ENCODE measurements at regions not wholly inside any gene's neighbourhood (a gene's known extent, or its start where the extent isn't known, plus 50 kb on each side); places are given as distances from the start of the nearest gene placed in this dataset.

- Histone ChIP-seq H3K79me2 (ENCODE audit: control insufficient read depth, insufficient read depth, low read length) (no peaks in the 10 kb centered on the region), H3K4me1 (ENCODE audit: control insufficient read depth, extremely low read depth, insufficient read depth, low read length) (no peaks in the 10 kb centered on the region), H3K9me3 (ENCODE audit: control insufficient read depth, insufficient read depth, low read depth, low read length) (no peaks in the 10 kb centered on the region), H3K27me3 (ENCODE audit: control insufficient read depth, insufficient read depth, low read length) (no peaks in the 10 kb centered on the region), H3K4me3 (replicated peaks in 1 of 4; ENCODE audit: control extremely low read depth in 1 of 4, insufficient read depth in 1 of 4, low read depth in 3 of 4, low read length in 4 of 4) (no peak overlapping the region), H2AFZ (ENCODE audit: low read length) (no peak overlapping the region), H3K27ac (ENCODE audit: insufficient read depth, low read length) (no peak overlapping the region), H3K36me3 (ENCODE audit: control insufficient read depth, insufficient read depth, low read length) (no peaks in the 10 kb centered on the region), H3K4me2 (ENCODE audit: extremely low read depth, insufficient read depth, low read length) (no peak overlapping the region), H3K9ac (ENCODE audit: insufficient read depth, low read length) (no peak overlapping the region), H4K20me1 (ENCODE audit: control insufficient read depth, extremely low read depth, insufficient read depth, low read length) (no peaks in the 10 kb centered on the region)
- TF ChIP-seq CTCF (conservative IDR thresholded peaks at IDR 0.05 in 1 of 2, IDR thresholded peaks at IDR 0.05 in 1 of 2; ENCODE audit: low read depth in 1 of 2, low read length in 2 of 2), result no peak
- no peak for TF ChIP-seq EZH2 (IDR thresholded peaks at IDR 0.05; ENCODE audit: low read length, missing control alignments)
- no peak for DNase-seq (ENCODE audit: low read depth in 2 of 2)
Observed at GRCh38 chr9:32843295-32843694, 60.0 kb downstream of the TMEM215 start.

- no peak overlapping the region for H3K27ac ChIP-seq (ENCODE audit: insufficient read depth, low read length)
Observed at GRCh38 chr9:32844259-32844658, 60.9 kb downstream of the TMEM215 start.

GRCh38 chr9:32854271-32854670 is 70.9 kb downstream of the TMEM215 start:
- Histone ChIP-seq H3K36me3 (ENCODE audit: control insufficient read depth, insufficient read depth, low read length) (no peaks in the 10 kb centered on the region), H3K4me1 (ENCODE audit: control insufficient read depth, extremely low read depth, insufficient read depth, low read length) (no peaks in the 10 kb centered on the region), H3K79me2 (ENCODE audit: control insufficient read depth, insufficient read depth, low read length) (no peaks in the 10 kb centered on the region), H3K27me3 (ENCODE audit: control insufficient read depth, insufficient read depth, low read length) (no peaks in the 10 kb centered on the region), H3K4me2 (ENCODE audit: extremely low read depth, insufficient read depth, low read length) (no peak overlapping the region), H3K9ac (ENCODE audit: insufficient read depth, low read length) (no peak overlapping the region), H3K9me3 (ENCODE audit: control insufficient read depth, insufficient read depth, low read depth, low read length) (no peaks in the 10 kb centered on the region), H4K20me1 (ENCODE audit: control insufficient read depth, extremely low read depth, insufficient read depth, low read length) (no peaks in the 10 kb centered on the region), H3K27ac (ENCODE audit: insufficient read depth, low read length) (no peak overlapping the region), H3K4me3 (replicated peaks in 1 of 4; ENCODE audit: control extremely low read depth in 1 of 4, insufficient read depth in 1 of 4, low read depth in 3 of 4, low read length in 4 of 4) (no peak overlapping the region), H2AFZ (ENCODE audit: low read length) (no peak overlapping the region)
- TF ChIP-seq CTCF (conservative IDR thresholded peaks at IDR 0.05 in 1 of 2, IDR thresholded peaks at IDR 0.05 in 1 of 2; ENCODE audit: low read depth in 1 of 2, low read length in 2 of 2) (no peak), EZH2 (IDR thresholded peaks at IDR 0.05; ENCODE audit: low read length, missing control alignments) (no peak)
- DNase-seq (ENCODE audit: low read depth in 2 of 2), result peak in 1 of 2 donors; percentile 10

More at GRCh38 chr9:32844259-32844658, 60.9 kb downstream of the TMEM215 start:
- no peaks in the 10 kb centered on the region for H3K36me3 ChIP-seq (ENCODE audit: control insufficient read depth, insufficient read depth, low read length)
- no peaks in the 10 kb centered on the region for H4K20me1 ChIP-seq (ENCODE audit: control insufficient read depth, extremely low read depth, insufficient read depth, low read length)
- TF ChIP-seq CTCF (conservative IDR thresholded peaks at IDR 0.05 in 1 of 2, IDR thresholded peaks at IDR 0.05 in 1 of 2; ENCODE audit: low read depth in 1 of 2, low read length in 2 of 2) (no peak), EZH2 (IDR thresholded peaks at IDR 0.05; ENCODE audit: low read length, missing control alignments) (no peak)
- H2AFZ ChIP-seq (ENCODE audit: low read length), result no peak overlapping the region
- no peaks in the 10 kb centered on the region for H3K9me3 ChIP-seq (ENCODE audit: control insufficient read depth, insufficient read depth, low read depth, low read length)
- DNase-seq (ENCODE audit: low read depth in 2 of 2), result no peak
- no peaks in the 10 kb centered on the region for H3K79me2 ChIP-seq (ENCODE audit: control insufficient read depth, insufficient read depth, low read length)
- H3K4me1 ChIP-seq (ENCODE audit: control insufficient read depth, extremely low read depth, insufficient read depth, low read length), result no peaks in the 10 kb centered on the region
- H3K4me2 ChIP-seq (ENCODE audit: extremely low read depth, insufficient read depth, low read length), result no peak overlapping the region
- no peak overlapping the region for H3K4me3 ChIP-seq (replicated peaks in 1 of 4; ENCODE audit: control extremely low read depth in 1 of 4, insufficient read depth in 1 of 4, low read depth in 3 of 4, low read length in 4 of 4)
- H3K27me3 ChIP-seq (ENCODE audit: control insufficient read depth, insufficient read depth, low read length), result no peaks in the 10 kb centered on the region
- no peak overlapping the region for H3K9ac ChIP-seq (ENCODE audit: insufficient read depth, low read length)

Measured in fibroblast of lung (primary cell).